Suprapubic skin (tissue), 3 donors: ENCODE measurements at regions not wholly inside any gene's neighbourhood (a gene's known extent, or its start where the extent isn't known, plus 50 kb on each side); places are given as distances from the start of the nearest gene placed in this dataset.

Experiments
- CTCF ChIP-seq, 2 donors: fragments of 200-600 bp in 1 of 2; fragments of 450-650 bp in 1 of 2; sonication (generic) in 1 of 2; IDR thresholded peaks; one replicate each; pipeline ENCODE4 v1.5.1; 2016 to 2019; ENCODE audit warnings: antibody characterized with exemption in 2 of 2, mild to moderate bottlenecking in 1 of 2, moderate library complexity in 1 of 2
- POLR2AphosphoS5 ChIP-seq, 3 donors: sonication (generic); formaldehyde crosslinking; IDR thresholded peaks; one replicate each; pipeline ENCODE4 v1.6.1; 2017; ENCODE audit warnings: antibody characterized with exemption in 3 of 3

DNA sequence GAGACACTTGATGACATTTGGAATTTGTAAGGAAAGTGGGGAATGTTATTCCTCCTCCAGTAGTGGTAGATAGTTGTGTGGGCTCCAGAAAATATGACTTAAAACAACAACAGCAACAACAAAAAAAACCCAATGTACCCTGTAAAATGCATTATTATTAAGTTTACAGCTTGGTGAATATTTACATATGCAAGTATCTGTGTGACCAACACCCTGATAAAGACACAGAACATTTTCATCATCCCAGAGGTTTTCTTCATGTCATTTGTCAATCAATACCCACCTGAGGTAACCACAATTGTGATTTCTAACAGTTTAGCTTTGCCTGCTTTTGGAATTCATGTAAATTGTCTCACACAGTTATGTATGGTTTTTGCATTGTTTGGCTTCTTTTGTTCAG, 152.1 kb upstream of the GRIK2 start:
- no peak for TF ChIP-seq POLR2AphosphoS5 (IDR thresholded peaks at IDR 0.05)
- TF ChIP-seq CTCF (IDR thresholded peaks at IDR 0.05) = no peak
